Fibroblast of mammary gland (primary cell): ENCODE measurements at regions not wholly inside any gene's neighbourhood (a gene's known extent, or its start where the extent isn't known, plus 50 kb on each side); places are given as distances from the start of the nearest gene placed in this dataset.

Experiments
- DNase-seq: peaks from one replicate; pipeline ENCODE4 v3.0.0-alpha.2; 2010; ENCODE audit warnings: low read depth
- H3K4me3 ChIP-seq: 2 replicates; pipeline ENCODE4 v1.5.1; 2011; ENCODE audit warnings: low read depth, mild to moderate bottlenecking, low read length, moderate library complexity; ENCODE audit not compliant: control insufficient read depth
- TF ChIP-seq, protein P1 (sequence below): conservative IDR thresholded peaks from 2 replicates; pipeline ENCODE4 v1.5.1; 2011; ENCODE audit warnings: low read depth, low read length, inconsistent platforms; ENCODE audit not compliant: control insufficient read depth, insufficient read depth

DNA sequence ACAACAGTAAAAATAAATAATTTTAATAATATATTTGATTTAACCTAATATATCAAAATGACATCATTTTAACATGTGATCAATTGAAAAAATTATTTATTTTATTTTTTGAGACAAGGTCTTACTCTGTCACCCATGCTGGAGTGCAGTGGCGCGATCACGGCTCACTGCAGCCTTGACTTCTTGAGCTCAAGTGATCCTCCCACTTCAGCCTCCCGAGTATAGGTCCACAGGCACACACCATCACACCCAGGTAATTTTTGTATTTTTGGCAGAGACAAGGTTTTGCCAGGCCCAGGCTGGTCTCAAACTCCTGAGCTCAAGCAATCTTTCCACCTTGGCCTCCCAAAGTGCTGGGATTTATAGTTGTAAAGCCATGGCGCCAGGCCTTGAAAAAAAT, 126.7 kb upstream of the COPS8 start:
- TF ChIP-seq, protein P1, sequence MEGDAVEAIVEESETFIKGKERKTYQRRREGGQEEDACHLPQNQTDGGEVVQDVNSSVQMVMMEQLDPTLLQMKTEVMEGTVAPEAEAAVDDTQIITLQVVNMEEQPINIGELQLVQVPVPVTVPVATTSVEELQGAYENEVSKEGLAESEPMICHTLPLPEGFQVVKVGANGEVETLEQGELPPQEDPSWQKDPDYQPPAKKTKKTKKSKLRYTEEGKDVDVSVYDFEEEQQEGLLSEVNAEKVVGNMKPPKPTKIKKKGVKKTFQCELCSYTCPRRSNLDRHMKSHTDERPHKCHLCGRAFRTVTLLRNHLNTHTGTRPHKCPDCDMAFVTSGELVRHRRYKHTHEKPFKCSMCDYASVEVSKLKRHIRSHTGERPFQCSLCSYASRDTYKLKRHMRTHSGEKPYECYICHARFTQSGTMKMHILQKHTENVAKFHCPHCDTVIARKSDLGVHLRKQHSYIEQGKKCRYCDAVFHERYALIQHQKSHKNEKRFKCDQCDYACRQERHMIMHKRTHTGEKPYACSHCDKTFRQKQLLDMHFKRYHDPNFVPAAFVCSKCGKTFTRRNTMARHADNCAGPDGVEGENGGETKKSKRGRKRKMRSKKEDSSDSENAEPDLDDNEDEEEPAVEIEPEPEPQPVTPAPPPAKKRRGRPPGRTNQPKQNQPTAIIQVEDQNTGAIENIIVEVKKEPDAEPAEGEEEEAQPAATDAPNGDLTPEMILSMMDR, result no peak
- no peak for DNase-seq
- H3K4me3 ChIP-seq, result no peak overlapping the region

DNA sequence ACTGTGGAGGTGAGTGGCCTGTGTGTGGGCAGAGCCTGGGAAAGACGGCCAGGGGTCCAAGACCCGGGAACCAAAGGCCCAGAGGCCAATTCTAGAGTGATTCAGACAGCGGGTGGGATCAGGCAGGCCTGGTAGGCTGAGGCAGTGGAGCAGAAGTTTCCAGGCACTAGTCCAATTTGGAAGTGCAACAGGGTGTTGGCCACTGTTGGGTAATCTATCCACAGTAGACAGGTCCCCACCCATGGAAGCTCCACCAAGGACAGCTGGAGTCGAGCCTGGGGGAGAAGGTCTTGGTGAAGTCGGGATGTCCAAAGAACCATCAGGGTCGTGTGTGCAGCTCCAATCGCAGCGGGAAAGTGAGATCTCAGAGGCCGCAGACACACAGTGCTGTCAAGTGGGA, 125.8 kb upstream of the COPS8 start:
- no peak overlapping the region for H3K4me3 ChIP-seq
- DNase-seq, result no peak
- TF ChIP-seq, protein P1, result no peak

DNA sequence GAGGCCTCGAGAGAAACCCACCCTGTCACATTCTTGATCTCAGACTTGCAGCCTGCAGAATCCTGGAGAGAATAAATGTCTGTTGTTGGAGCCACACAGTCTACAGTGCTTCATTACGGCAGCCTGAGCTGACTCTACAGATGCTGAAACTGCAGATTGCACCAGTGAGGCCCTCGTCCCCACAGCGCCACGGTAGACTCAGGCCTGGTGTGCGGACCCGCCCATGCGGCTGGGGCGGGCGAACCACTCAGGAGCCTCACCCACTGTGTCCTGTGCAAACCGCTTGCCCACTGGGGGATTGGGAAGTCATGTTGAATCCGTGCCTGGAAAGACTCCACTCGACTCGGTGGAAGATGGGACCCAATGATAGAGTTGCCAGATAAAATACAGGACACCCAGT, 125.2 kb upstream of the COPS8 start:
- no peak overlapping the region for H3K4me3 ChIP-seq
- TF ChIP-seq, protein P1, result no peak
- DNase-seq, result no peak

DNA sequence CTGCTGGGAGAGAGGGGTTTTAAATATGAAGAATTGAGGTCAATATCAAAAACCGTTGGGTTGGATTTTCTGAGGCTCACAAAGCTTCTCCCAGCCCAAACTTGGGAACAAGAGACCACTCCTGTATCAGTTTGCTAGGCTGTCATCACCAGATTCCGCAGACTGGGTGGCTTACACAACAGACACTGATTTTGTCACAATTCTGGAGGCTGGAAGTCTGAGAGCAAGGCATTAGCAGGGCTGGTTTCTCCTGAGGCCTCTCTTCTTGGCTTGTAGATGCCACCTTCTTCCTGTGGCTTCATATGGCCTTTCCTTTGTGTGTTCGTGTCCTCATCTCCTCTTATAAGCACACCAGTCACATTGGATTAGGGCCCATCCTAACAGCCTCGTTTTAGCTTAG, 122.9 kb upstream of the COPS8 start:
- TF ChIP-seq, protein P1, result no peak
- no peak for DNase-seq
- no peak overlapping the region for H3K4me3 ChIP-seq

DNA sequence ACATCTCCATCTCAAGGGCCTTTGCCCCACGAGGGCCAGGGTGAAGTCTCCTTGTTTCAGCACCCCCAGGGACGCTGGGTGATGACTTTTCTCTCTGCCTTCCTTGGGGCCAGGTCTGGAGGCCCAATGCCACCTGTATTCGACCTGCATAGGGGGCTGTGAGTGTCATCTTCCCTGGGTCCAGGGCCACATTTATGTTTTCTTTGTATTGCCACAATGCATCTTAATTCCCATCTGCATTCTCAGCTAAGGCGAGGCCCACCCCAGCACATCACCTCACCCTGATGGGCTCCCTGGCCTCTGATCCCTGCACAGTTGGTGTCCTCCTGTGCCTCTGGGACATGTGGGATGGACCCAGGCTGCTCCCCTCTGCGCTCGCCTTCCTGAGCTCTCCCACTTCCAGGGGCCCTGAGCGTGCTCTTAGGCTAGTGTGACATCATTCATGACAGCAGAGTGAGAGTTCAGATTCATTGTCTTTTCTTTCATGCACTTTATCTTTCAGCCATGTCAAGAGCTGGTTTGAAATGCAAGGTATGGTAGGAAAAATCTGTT, 122.0 kb upstream of the COPS8 start:
- TF ChIP-seq, protein P1, result no peak
- no peak overlapping the region for H3K4me3 ChIP-seq
- DNase-seq, result no peak

DNA sequence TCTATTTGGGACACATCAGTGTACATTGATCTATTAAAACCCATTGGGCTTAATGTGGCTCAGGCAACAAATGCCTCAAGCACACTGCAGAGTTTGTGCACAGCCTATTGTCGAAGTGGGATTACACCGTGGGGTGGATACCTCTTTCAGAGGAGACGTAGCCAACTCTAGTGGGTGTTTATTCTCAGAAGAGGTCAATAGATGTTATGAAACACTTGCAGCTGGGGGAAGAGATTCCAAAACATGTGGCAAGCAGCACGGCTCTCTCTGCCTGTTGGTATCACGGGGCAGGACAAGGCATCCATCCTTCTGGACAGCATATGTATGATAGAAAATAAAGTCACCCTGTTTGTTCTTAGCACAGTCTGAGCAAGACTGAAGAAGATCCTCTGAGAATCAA, 121.4 kb upstream of the COPS8 start:
- DNase-seq, result peak; percentile 57
- H3K4me3 ChIP-seq, result no peak overlapping the region
- TF ChIP-seq, protein P1, result no peak
